Loucy (cell line): ENCODE measurements at regions not wholly inside any gene's neighbourhood (a gene's known extent, or its start where the extent isn't known, plus 50 kb on each side); places are given as distances from the start of the nearest gene placed in this dataset.

Experiments
- H2AFZ ChIP-seq: fragments of 200-600 bp; sonication (generic); 2 replicates; pipeline ENCODE4 v1.6.0; 2016; ENCODE audit warnings: antibody characterized with exemption, mild to moderate bottlenecking, low read length, moderate library complexity
- H3F3A ChIP-seq: fragments of 200-600 bp; 2 replicates; pipeline ENCODE4 v1.6.0; 2016; ENCODE audit warnings: antibody characterized with exemption, low read depth, mild to moderate bottlenecking
- H3K27me3 ChIP-seq: fragments of 200-600 bp; sonication (generic); 2 replicates; pipeline ENCODE4 v1.6.1; 2014; ENCODE audit warnings: low read length, mild to moderate bottlenecking; ENCODE audit not compliant: insufficient read depth, poor library complexity, severe bottlenecking
- H3K36me3 ChIP-seq: fragments of 200-600 bp; sonication (generic); 2 replicates; pipeline ENCODE4 v1.6.1; 2016; ENCODE audit warnings: low read length; ENCODE audit not compliant: insufficient read depth
- H3K4me1 ChIP-seq: fragments of 200-600 bp; sonication (generic); 2 replicates; pipeline ENCODE4 v1.5.1; 2014; ENCODE audit warnings: low read length, mild to moderate bottlenecking; ENCODE audit not compliant: insufficient read depth, poor library complexity, severe bottlenecking
- H3K4me2 ChIP-seq: fragments of 200-600 bp; sonication (generic); 2 replicates; pipeline ENCODE4 v1.6.0; 2014; ENCODE audit warnings: antibody characterized with exemption, low read length, low read depth, mild to moderate bottlenecking; ENCODE audit not compliant: poor library complexity, severe bottlenecking
- H3K4me3 ChIP-seq: fragments of 200-600 bp; sonication (generic); 2 replicates; pipeline ENCODE4 v1.5.1; 2014; ENCODE audit warnings: low read length, mild to moderate bottlenecking, mixed read lengths; ENCODE audit not compliant: poor library complexity, severe bottlenecking
- H3K79me2 ChIP-seq: fragments of 200-600 bp; sonication (generic); 2 replicates; pipeline ENCODE4 v1.6.1; 2014; ENCODE audit warnings: low read length; ENCODE audit not compliant: insufficient read depth
- H3K9ac ChIP-seq: fragments of 200-600 bp; sonication (generic); 2 replicates; pipeline ENCODE4 v1.6.0; 2014; ENCODE audit warnings: mild to moderate bottlenecking, low read depth, low read length, moderate library complexity; ENCODE audit not compliant: poor library complexity, severe bottlenecking
- H3K9me2 ChIP-seq: fragments of 200-600 bp; sonication (generic); replicated peaks from 2 replicates; pipeline ENCODE4 v1.6.1; 2016; ENCODE audit warnings: low read depth, low read length, mixed read lengths
- H3K9me3 ChIP-seq: fragments of 200-600 bp; sonication (generic); 2 replicates; pipeline ENCODE4 v1.6.1; 2014; ENCODE audit warnings: mild to moderate bottlenecking, antibody characterized with exemption, low read length, low read depth; ENCODE audit not compliant: insufficient read depth
- H4K20me1 ChIP-seq: fragments of 200-600 bp; sonication (generic); 2 replicates; pipeline ENCODE4 v1.6.0; 2014; ENCODE audit warnings: antibody characterized with exemption, low read length, mild to moderate bottlenecking; ENCODE audit not compliant: insufficient read depth, poor library complexity, severe bottlenecking
- CTCF ChIP-seq: fragments of 200-600 bp; sonication (generic); conservative IDR thresholded peaks from 2 replicates; pipeline ENCODE4 v1.5.1; 2014; ENCODE audit warnings: mild to moderate bottlenecking, antibody characterized with exemption, low read length
- EZH2phosphoT487 ChIP-seq: fragments of 200-600 bp; IDR thresholded peaks from 2 replicates; pipeline ENCODE4 v1.6.1; 2018; ENCODE audit warnings: antibody characterized with exemption, mild to moderate bottlenecking, moderate library complexity, borderline replicate concordance

- H3K4me3 ChIP-seq, result peak overlapping the region; percentile 23
- H3K36me3 ChIP-seq, result no peaks in the 10 kb centered on the region
- peak overlapping the region; percentile 11 for H3K9ac ChIP-seq
- peaks cover 47% of the 10 kb centered on the region for H3K4me1 ChIP-seq
- H3K9me2 ChIP-seq, result no peaks in the 10 kb centered on the region
- no peaks in the 10 kb centered on the region for H3K27me3 ChIP-seq
- H3K9me3 ChIP-seq, result no peaks in the 10 kb centered on the region
- no peaks in the 10 kb centered on the region for H4K20me1 ChIP-seq
- H2AFZ ChIP-seq, result peak overlapping the region; percentile 16; the same call in 1 of the 2 replicates
- peak overlapping the region; percentile 54 for H3K4me2 ChIP-seq
- peaks cover 5% of the 10 kb centered on the region; the same call in 1 of the 2 replicates for H3F3A ChIP-seq
- TF ChIP-seq EZH2phosphoT487, result no peak
- no peak for TF ChIP-seq CTCF
- no peaks in the 10 kb centered on the region for H3K79me2 ChIP-seq
Measured at GRCh38 chr1:25099343-25099951, 132.9 kb downstream of the SYF2 start.

GRCh38 chr1:25098717-25099116 is 133.6 kb downstream of the SYF2 start:
- H3K4me3 ChIP-seq, result no peak overlapping the region
- H3K9me3 ChIP-seq, result no peaks in the 10 kb centered on the region
- H2AFZ ChIP-seq, result no peak overlapping the region
- no peaks in the 10 kb centered on the region for H4K20me1 ChIP-seq
- no peaks in the 10 kb centered on the region for H3K9me2 ChIP-seq
- no peaks in the 10 kb centered on the region for H3K27me3 ChIP-seq
- TF ChIP-seq CTCF (no peak), EZH2phosphoT487 (no peak)
- no peaks in the 10 kb centered on the region for H3K79me2 ChIP-seq
- H3K36me3 ChIP-seq, result no peaks in the 10 kb centered on the region
- peak overlapping the region; percentile 11 for H3K9ac ChIP-seq
- peaks cover 5% of the 10 kb centered on the region; the same call in 1 of the 2 replicates for H3F3A ChIP-seq
- H3K4me2 ChIP-seq, result peak overlapping the region; percentile 54
- H3K4me1 ChIP-seq, result peaks cover 47% of the 10 kb centered on the region

- H4K20me1 ChIP-seq, result no peaks in the 10 kb centered on the region
- peaks cover 47% of the 10 kb centered on the region for H3K4me1 ChIP-seq
- no peak overlapping the region for H3K9ac ChIP-seq
- no peaks in the 10 kb centered on the region for H3K9me2 ChIP-seq
- H2AFZ ChIP-seq, result no peak overlapping the region
- no peaks in the 10 kb centered on the region for H3K27me3 ChIP-seq
- H3K4me2 ChIP-seq, result peak overlapping the region; percentile 71
- TF ChIP-seq EZH2phosphoT487 (no peak), CTCF (no peak)
- peaks cover 5% of the 10 kb centered on the region; the same call in 1 of the 2 replicates for H3F3A ChIP-seq
- peak overlapping the region; percentile 37 for H3K4me3 ChIP-seq
- no peaks in the 10 kb centered on the region for H3K9me3 ChIP-seq
- no peaks in the 10 kb centered on the region for H3K79me2 ChIP-seq
- H3K36me3 ChIP-seq, result no peaks in the 10 kb centered on the region
Measured at GRCh38 chr1:25096307-25097150, 135.8 kb downstream of the SYF2 start.
